ENCODE measurements at regions not wholly inside any gene's neighbourhood (a gene's known extent, or its start where the extent isn't known, plus 50 kb on each side); places are given as distances from the start of the nearest gene placed in this dataset.

DNA sequence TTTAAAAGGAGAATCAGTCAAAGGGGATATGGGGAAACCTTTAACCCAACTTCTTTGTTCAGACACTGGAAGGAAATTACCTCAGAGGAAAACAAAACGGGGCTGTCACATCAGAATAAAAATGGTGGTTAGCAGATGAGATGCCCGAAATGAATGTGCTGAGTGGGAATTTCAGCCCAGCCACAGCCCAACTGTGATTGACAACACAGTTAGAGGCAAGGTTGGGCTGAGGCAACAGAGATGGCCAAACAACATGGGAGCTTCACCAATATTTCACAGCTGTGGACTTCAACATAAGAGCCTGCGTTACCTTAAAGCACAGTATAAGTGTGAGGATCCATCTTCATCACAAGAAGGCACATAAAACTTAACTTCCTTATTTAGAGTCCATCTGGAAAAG lies 133.5 kb upstream of the PTPRZ1 start:
- TF ChIP-seq, protein P1, sequence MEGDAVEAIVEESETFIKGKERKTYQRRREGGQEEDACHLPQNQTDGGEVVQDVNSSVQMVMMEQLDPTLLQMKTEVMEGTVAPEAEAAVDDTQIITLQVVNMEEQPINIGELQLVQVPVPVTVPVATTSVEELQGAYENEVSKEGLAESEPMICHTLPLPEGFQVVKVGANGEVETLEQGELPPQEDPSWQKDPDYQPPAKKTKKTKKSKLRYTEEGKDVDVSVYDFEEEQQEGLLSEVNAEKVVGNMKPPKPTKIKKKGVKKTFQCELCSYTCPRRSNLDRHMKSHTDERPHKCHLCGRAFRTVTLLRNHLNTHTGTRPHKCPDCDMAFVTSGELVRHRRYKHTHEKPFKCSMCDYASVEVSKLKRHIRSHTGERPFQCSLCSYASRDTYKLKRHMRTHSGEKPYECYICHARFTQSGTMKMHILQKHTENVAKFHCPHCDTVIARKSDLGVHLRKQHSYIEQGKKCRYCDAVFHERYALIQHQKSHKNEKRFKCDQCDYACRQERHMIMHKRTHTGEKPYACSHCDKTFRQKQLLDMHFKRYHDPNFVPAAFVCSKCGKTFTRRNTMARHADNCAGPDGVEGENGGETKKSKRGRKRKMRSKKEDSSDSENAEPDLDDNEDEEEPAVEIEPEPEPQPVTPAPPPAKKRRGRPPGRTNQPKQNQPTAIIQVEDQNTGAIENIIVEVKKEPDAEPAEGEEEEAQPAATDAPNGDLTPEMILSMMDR (IDR thresholded peaks at IDR 0.05; ENCODE audit: low read depth, low read length): no peak
- TF ChIP-seq POLR2A (IDR thresholded peaks at IDR 0.05; ENCODE audit: extremely low read depth, insufficient read length) (no peak), MYC (IDR thresholded peaks at IDR 0.05; ENCODE audit: low read depth, low read length) (no peak)
- TF ChIP-seq, protein P2, sequence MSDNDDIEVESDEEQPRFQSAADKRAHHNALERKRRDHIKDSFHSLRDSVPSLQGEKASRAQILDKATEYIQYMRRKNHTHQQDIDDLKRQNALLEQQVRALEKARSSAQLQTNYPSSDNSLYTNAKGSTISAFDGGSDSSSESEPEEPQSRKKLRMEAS (IDR thresholded peaks at IDR 0.05; ENCODE audit: low read depth, low read length): no peak
